Activated T-helper 17 cell treated with anti-CD3 and anti-CD28 coated beads, Interleukin-2, amount 50 U/mL, for 72 hours (primary cell): ENCODE measurements at regions not wholly inside any gene's neighbourhood (a gene's known extent, or its start where the extent isn't known, plus 50 kb on each side); places are given as distances from the start of the nearest gene placed in this dataset.

ENCODE experiments used
- ATAC-seq: fragments of 150-1000 bp; cut with Tn5 transposase; replicated peaks from 2 replicates; pipeline ENCODE4 v1.10.0; 2021; ENCODE audit warnings: mild to moderate bottlenecking, moderate library complexity
- H3K27ac Mint-ChIP-seq: one replicate; pipeline ENCODE4 v1.8.0; 2022; ENCODE audit warnings: mixed read lengths
- H3K27me3 Mint-ChIP-seq: one replicate; pipeline ENCODE4 v1.8.0; 2022; ENCODE audit warnings: mixed read lengths
- H3K36me3 Mint-ChIP-seq: one replicate; pipeline ENCODE4 v1.8.0; 2022; ENCODE audit warnings: low read depth, mild to moderate bottlenecking, mixed read lengths
- H3K4me1 Mint-ChIP-seq: one replicate; pipeline ENCODE4 v1.8.0; 2022; ENCODE audit warnings: mixed read lengths
- H3K4me3 Mint-ChIP-seq: one replicate; pipeline ENCODE4 v1.8.0; 2022; ENCODE audit warnings: mild to moderate bottlenecking, mixed read lengths
- H3K9me3 Mint-ChIP-seq: one replicate; pipeline ENCODE4 v1.8.0; 2022; ENCODE audit warnings: mixed read lengths

DNA sequence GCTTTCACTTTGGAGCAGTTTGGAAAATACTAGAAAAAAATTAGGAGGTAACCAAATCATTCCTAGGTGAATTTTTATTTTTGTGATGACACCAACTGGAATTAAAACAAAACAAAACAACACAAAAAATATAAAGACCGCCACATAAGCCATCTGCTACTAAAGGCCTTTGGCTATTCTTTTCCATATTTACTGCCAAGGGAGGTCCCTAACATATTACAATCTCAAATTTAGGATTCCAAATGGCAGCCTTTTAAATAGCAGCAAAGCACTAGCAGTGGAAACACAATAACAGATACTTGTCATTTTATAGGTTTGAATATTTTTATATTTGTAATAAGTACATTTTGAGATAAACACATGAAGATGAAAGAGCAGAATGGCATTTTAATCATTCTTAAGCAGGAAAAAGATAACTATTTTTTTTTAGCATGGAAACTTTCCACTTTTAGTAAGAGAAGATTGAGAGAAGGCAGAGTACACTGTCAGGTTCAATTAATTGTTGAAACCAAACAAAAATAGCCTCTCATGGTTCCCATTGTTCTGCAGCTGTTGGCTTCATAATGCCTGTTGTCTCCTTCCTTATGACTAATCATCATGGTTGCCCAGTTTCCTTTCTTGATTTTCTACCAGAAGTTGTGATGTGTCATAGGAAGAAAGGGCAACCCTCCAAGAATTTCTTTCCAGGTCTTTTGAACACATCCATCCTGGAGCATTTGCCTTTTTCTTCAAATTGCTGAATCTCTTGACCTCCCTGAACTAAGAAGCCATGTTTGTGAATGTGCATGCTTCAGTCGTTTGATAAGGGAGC, 219.0 kb upstream of the EMCN start:
- H3K9me3 Mint-ChIP-seq, result peaks cover 8% of the 10 kb centered on the region
- no peaks in the 10 kb centered on the region for H3K4me1 Mint-ChIP-seq
- no peak for ATAC-seq
- H3K27me3 Mint-ChIP-seq, result peaks cover 4% of the 10 kb centered on the region
- no peak overlapping the region for H3K27ac Mint-ChIP-seq
- no peak overlapping the region for H3K4me3 Mint-ChIP-seq
- no peaks in the 10 kb centered on the region for H3K36me3 Mint-ChIP-seq

DNA sequence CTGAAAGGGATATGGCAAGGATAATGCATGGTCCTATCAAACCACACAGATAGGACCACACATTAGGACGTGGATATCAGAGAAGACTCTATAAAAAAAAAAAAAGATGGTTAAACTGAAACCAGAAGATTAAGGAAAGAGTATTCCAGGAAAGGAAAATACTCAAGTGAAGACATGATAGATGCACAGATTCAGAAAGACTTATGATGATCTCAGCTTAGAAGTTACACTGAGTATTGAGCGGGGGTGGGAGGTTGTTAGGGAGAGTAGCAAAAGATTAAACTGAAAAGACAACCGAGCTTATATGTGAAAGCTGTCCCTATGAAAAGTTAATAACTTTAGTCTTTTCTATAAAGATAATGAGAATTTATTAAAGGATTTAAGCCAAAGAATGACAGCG, 211.0 kb upstream of the EMCN start:
- ATAC-seq, result no peak

DNA sequence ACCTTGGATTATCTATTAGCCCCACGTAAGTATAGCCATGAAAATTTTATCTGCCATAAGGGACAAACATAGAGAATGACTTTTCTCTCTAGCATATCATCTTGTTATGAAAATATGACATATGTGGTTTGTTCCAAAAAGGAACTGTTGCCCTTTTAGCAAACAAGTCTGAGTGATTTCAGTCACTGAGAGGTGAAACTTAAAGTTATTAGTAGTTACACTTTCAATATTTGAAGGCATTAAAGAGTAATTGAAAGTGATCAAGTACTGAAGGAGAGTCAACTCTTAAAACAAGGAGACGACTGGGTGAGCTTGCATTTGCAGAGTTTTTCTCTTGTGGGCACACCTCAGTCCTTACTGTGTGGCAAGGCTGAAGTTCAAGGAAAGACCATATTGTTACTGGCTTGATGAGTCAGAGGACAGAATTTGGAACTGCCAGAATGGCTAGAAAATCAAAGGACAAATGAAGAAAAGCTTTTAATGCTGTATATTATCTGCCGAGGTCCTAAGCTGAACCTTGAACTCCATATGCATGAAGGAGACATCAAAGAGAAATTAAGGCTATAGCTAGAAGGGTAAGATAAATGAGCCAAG, 205.1 kb upstream of the EMCN start:
- no peak for ATAC-seq
- Mint-ChIP-seq H3K27me3 (peaks cover 22% of the 10 kb centered on the region), H3K4me3 (no peak overlapping the region), H3K27ac (no peak overlapping the region), H3K4me1 (no peaks in the 10 kb centered on the region), H3K9me3 (peaks cover 5% of the 10 kb centered on the region), H3K36me3 (no peaks in the 10 kb centered on the region)

More for the DNA sequence above, 211.0 kb upstream of the EMCN start:
- no peak overlapping the region for H3K4me3 Mint-ChIP-seq
- no peaks in the 10 kb centered on the region for H3K27me3 Mint-ChIP-seq
- H3K27ac Mint-ChIP-seq, result no peak overlapping the region
- H3K4me1 Mint-ChIP-seq, result no peaks in the 10 kb centered on the region
- peaks cover 7% of the 10 kb centered on the region for H3K9me3 Mint-ChIP-seq
- H3K36me3 Mint-ChIP-seq, result no peaks in the 10 kb centered on the region

DNA sequence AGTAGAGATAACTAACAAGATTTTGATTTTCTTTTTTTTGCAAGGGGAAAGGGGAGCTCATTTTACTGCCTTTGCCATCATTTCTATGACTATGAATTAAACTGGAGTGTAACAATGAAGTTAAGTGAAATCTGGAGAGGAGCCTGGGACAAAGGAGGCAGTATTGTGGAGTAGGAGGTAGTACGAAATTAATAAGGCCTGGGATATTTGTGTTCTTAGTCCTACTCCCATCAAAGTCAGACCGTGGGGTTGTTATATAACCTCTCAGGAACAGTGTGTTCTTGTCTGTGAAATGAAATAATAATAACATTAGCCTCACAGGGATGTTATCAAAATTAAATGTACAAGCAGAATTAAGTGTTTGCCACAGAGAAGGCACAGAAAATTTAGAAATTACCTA, 204.3 kb upstream of the EMCN start:
- Mint-ChIP-seq H3K9me3 (peaks cover 5% of the 10 kb centered on the region), H3K4me1 (no peaks in the 10 kb centered on the region), H3K4me3 (no peak overlapping the region), H3K27ac (no peak overlapping the region), H3K27me3 (peaks cover 22% of the 10 kb centered on the region), H3K36me3 (no peaks in the 10 kb centered on the region)
- ATAC-seq, result no peak

DNA sequence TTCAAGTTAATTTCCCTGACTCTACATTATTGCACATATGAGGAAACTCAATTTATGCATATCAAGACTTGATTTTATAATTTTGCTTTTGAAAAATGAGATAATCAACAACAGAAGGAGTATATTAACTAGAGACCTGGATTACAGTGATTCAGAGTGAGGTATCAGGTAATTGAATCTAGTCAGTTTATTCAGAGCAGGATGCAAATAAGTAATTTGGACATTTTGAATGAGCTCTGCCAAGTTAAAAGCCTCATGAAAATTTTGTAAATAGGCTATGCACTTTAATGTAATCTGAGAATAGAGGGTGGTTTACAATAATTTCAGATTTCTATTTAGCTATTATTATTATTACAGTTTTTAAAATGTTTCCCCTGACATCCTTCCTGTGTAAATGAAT, 203.7 kb upstream of the EMCN start:
- Mint-ChIP-seq H3K4me3 (no peak overlapping the region), H3K4me1 (no peaks in the 10 kb centered on the region), H3K9me3 (peaks cover 5% of the 10 kb centered on the region), H3K27me3 (peaks cover 22% of the 10 kb centered on the region), H3K36me3 (no peaks in the 10 kb centered on the region), H3K27ac (no peak overlapping the region)
- no peak for ATAC-seq

DNA sequence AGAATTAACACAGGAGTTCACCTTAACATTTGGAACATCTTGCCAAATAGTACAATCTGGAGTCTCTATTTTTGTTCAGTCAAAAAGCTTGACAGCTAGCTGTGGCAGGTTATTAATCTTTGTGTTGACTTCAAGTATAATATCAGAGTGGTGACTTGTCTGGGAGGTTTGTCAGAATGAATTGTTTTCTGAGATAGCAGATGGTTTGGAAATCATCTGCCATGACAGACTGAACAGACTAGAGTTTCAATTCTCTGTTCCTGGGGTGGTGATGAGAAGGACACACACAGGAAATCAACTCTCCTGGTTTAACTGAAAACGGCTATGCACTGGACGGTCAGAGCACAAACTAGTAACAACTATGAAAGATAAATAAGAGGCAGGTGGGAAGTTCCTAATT, 203.3 kb upstream of the EMCN start:
- Mint-ChIP-seq H3K4me3 (no peak overlapping the region), H3K36me3 (no peaks in the 10 kb centered on the region), H3K27me3 (peaks cover 25% of the 10 kb centered on the region), H3K4me1 (no peaks in the 10 kb centered on the region), H3K9me3 (peaks cover 5% of the 10 kb centered on the region), H3K27ac (no peak overlapping the region)
- no peak for ATAC-seq

DNA sequence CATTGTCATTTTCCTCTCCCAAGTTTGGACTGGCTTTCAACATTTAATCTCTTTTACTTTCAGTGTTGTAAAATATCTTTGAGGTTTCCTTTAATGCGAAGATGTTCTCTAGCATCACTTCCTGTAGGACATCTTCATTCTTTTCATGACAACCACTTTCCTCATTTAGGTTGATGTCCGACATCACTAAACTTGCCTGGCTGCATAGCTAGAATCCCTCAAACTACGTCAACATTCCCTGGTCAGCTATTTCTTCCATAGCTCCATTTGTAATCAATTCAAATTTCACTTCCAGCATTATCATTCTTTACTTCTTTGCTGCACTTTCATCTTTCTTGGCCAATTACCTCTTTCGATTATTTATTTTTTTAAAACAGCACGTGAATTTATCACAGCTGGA, 198.6 kb upstream of the EMCN start:
- no peak overlapping the region for H3K27ac Mint-ChIP-seq
- no peak for ATAC-seq
- no peaks in the 10 kb centered on the region for H3K36me3 Mint-ChIP-seq
- no peaks in the 10 kb centered on the region for H3K4me1 Mint-ChIP-seq
- H3K4me3 Mint-ChIP-seq, result no peak overlapping the region
- peaks cover 20% of the 10 kb centered on the region for H3K27me3 Mint-ChIP-seq
- peaks cover 10% of the 10 kb centered on the region for H3K9me3 Mint-ChIP-seq

DNA sequence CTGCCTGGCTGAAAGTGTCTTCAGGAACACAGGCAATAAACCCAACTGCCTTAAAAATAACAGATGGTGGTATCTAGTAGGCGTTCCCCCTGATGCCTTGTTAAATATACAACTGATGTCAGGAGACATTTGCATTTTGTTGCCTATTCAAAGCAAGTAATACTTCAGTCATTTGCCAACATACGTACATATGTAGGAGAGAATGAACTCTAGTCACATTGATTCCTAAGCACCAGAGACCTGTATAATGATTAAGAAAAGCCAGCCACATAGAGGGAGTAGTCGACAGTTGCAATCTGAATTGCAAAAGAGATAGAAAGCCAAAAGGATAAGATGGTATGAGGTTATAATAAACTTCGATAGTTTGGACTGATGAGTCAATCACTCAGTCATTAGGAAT, 191.0 kb upstream of the EMCN start:
- Mint-ChIP-seq H3K4me1 (no peaks in the 10 kb centered on the region), H3K27ac (no peak overlapping the region), H3K9me3 (no peaks in the 10 kb centered on the region), H3K4me3 (no peak overlapping the region), H3K36me3 (no peaks in the 10 kb centered on the region), H3K27me3 (no peaks in the 10 kb centered on the region)
- ATAC-seq, result no peak

DNA sequence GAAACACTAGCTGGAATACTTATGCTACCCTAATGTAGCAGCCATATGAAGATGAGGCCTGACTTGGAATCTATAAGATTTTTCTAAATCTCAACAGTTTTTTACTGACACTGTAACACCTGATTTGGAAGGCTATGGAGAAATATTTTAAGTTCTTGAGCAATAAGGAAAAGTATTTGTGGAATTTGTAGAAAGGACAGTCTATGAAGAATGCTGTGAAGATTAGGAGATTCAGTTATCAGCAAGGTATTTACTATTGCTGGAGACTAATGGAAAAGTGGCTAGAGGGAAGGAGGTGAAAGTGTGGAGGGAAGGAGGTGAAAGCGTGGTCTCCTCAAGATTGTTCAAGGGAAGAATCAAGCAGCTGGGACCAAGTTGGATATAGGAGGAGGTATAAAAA, 190.0 kb upstream of the EMCN start:
- Mint-ChIP-seq H3K27me3 (no peaks in the 10 kb centered on the region), H3K9me3 (no peaks in the 10 kb centered on the region), H3K4me3 (no peak overlapping the region), H3K27ac (no peak overlapping the region), H3K4me1 (no peaks in the 10 kb centered on the region), H3K36me3 (no peaks in the 10 kb centered on the region)
- ATAC-seq, result no peak

GRCh38 chr4:100696531-100696930, 178.7 kb upstream of the EMCN start:
- Mint-ChIP-seq H3K4me3 (no peak overlapping the region), H3K27me3 (peaks cover 16% of the 10 kb centered on the region), H3K27ac (no peak overlapping the region), H3K36me3 (no peaks in the 10 kb centered on the region), H3K9me3 (no peaks in the 10 kb centered on the region), H3K4me1 (no peaks in the 10 kb centered on the region)
- no peak for ATAC-seq

DNA sequence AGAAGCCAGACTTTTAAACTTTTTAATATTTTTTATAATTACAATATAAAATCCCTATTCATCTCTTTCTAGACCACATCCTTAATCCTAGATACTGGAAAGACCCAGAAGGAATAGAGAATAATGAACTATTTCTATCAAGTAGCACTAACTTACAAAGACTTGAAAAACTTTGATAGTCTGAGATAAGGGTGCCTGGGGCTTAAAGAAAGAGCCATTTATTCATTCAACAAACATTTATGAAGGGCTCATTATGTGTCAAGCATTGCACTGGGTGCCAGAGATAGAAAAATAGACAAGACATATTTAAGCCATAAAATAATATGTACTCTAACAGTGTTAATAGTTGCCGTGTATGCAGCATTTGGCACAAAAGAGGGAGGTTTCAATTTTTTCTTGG, 178.0 kb upstream of the EMCN start:
- Mint-ChIP-seq H3K27ac (no peak overlapping the region), H3K4me3 (no peak overlapping the region), H3K4me1 (no peaks in the 10 kb centered on the region), H3K27me3 (peaks cover 16% of the 10 kb centered on the region), H3K9me3 (no peaks in the 10 kb centered on the region), H3K36me3 (no peaks in the 10 kb centered on the region)
- no peak for ATAC-seq

- Mint-ChIP-seq H3K9me3 (no peaks in the 10 kb centered on the region), H3K27me3 (peaks cover 16% of the 10 kb centered on the region), H3K27ac (no peak overlapping the region), H3K4me3 (no peak overlapping the region), H3K4me1 (no peaks in the 10 kb centered on the region), H3K36me3 (no peaks in the 10 kb centered on the region)
- ATAC-seq, result no peak
These were observed 177.3 kb upstream of the EMCN start for GRCh38 chr4:100695039-100695654.

DNA sequence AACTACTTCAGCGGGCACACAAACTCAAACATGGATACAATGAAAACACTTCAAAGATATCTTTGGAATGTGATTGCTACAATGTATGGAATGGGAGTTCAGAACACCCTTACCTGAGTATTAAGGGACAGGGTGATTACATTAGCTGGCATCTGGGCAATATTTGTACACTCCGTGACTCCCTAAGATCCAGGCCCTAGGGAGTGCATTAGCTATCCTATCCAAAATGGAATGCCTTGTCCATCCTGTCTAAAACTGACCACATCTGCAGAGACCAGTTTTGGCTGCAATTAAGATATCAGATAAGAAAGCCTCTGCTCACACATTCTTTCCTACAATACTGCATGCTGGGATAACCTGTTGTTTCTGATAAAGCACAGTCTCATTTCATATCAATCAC, 176.6 kb upstream of the EMCN start:
- peaks cover 16% of the 10 kb centered on the region for H3K27me3 Mint-ChIP-seq
- H3K27ac Mint-ChIP-seq, result no peak overlapping the region
- H3K9me3 Mint-ChIP-seq, result no peaks in the 10 kb centered on the region
- no peaks in the 10 kb centered on the region for H3K4me1 Mint-ChIP-seq
- H3K36me3 Mint-ChIP-seq, result no peaks in the 10 kb centered on the region
- ATAC-seq, result no peak
- H3K4me3 Mint-ChIP-seq, result no peak overlapping the region

DNA sequence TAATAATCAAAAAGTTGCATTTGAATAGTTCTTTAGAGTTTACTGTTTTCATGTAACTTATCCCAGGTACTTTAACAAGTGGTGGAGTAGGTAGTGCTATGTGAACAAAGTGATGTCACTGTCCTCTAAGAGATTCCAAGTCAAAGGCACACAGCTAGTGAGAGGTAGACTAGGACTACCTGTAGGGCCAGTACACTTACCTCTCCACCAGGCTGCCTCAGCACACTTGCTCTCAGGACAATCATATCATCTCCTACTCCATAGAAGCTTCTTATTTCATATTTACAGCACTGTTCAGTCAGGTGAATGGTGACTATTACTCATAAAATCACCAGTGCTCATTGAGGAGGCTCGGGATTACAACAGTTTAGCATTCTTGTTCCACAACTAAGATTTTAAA, 173.0 kb upstream of the EMCN start:
- H3K4me3 Mint-ChIP-seq, result no peak overlapping the region
- no peaks in the 10 kb centered on the region for H3K9me3 Mint-ChIP-seq
- no peaks in the 10 kb centered on the region for H3K36me3 Mint-ChIP-seq
- H3K27me3 Mint-ChIP-seq, result peaks cover 12% of the 10 kb centered on the region
- H3K27ac Mint-ChIP-seq, result no peak overlapping the region
- no peak for ATAC-seq
- no peaks in the 10 kb centered on the region for H3K4me1 Mint-ChIP-seq

- H3K27ac Mint-ChIP-seq, result no peak overlapping the region
- no peak overlapping the region for H3K4me3 Mint-ChIP-seq
- H3K4me1 Mint-ChIP-seq, result no peaks in the 10 kb centered on the region
- H3K27me3 Mint-ChIP-seq, result no peaks in the 10 kb centered on the region
- H3K36me3 Mint-ChIP-seq, result no peaks in the 10 kb centered on the region
- H3K9me3 Mint-ChIP-seq, result no peaks in the 10 kb centered on the region
- ATAC-seq, result no peak
These were observed 170.5 kb upstream of the EMCN start for GRCh38 chr4:100688368-100688767.
